Stimulated activated CD4-positive, alpha-beta T cell treated with anti-CD3 and anti-CD28 coated beads, Interleukin-15, amount 100 ng/mL, for 24 hours (primary cell): ENCODE measurements at regions not wholly inside any gene's neighbourhood (a gene's known extent, or its start where the extent isn't known, plus 50 kb on each side); places are given as distances from the start of the nearest gene placed in this dataset.

Experiments used
- DNase-seq: peaks from one replicate; pipeline ENCODE4 v3.0.0-alpha.2; 2020

DNA sequence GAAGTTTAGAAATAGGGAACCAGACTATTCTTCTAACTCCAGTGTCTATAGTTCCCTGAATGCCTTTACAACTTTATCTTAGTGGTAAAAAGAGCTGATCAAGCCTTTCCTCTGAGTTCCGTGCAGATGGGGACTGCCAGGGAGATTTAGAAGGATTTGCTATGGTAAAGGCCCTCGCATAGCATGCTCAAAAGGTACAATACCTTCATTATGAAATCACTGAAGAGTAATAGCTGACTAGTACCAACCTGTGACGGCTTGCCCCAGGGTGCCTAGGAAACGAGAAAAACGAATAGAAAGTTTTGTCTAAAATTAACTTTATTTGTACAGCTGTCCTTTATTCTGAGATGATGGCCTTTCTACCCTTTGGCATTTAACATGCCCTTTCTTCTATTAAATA lies 150.1 kb upstream of the ARHGAP42 start:
- no peak for DNase-seq

DNA sequence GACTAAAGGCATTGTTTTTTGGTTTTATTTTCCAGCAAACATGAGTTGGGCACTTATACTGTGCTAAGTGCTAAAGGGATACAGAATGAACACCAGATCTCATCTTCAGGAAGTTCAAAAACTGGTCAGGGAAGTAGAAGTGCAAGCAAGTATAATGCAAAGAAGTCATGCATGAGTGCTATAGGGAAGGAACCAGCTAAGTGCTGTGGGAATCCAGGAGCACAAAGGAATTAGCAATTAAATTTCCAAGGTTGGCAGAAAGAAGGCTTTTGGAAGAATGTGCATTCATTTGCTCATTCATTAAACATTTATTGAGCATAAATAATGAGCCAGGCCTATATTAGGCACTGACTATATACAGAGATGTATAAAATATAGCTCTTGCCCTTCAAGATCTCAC lies 143.7 kb upstream of the ARHGAP42 start:
- no peak for DNase-seq

DNA sequence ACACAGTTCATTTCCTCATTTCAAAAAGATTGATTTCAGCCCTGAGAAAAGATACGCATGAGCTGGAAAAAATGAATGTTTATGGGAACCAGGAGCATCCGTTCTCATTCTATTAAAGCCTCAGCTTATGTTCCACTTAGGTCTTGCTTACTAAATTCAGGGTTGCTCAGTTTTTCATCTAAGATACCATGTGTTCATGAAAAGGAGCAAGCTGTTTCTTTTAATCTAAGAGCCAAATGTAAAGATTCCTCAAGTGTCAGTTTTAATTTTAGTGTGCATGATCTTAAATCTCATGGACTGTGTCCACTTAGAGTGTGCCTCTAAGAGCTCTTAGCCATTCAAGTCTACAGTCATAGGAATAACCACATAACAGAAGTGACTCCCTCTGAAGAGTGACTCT lies 141.5 kb upstream of the ARHGAP42 start:
- DNase-seq = no peak

DNA sequence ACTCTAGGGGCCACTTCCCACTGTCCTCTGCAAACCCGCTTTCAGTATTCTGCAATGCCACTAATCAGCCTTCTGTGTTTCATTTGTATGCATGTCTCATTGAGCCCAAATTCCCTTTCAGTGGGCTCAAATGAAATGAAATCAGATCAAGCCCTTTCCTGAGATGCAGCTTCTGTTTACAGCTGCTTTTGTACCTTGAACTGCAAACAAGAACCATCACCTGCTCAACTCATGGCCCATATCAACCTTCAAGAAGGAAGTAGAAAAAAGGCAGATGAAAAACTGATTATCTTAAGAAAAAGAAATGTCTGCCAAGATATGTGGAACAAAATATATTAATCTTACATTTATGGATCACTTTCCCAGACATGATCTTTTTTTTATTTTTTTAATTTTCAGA lies 141.1 kb upstream of the ARHGAP42 start:
- DNase-seq = no peak

DNA sequence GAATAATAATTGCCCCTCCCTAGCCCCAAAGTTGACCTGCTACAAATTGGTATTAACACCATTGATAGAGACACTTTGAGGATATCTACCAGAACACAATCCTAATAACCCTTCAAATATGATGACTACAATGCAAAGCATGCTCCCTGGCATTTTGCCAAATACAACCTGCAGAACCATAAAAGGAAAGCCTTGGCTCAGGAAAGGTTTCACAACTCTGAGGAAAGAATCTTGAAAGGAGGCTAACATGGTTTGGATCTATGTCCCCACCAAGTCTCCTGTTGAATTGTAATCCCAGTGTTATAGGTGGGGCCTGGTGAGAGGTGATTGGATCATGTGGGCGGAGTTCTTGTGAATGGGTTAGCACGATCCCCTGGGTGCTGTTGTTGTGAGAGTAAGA lies 140.4 kb upstream of the ARHGAP42 start:
- DNase-seq = no peak

DNA sequence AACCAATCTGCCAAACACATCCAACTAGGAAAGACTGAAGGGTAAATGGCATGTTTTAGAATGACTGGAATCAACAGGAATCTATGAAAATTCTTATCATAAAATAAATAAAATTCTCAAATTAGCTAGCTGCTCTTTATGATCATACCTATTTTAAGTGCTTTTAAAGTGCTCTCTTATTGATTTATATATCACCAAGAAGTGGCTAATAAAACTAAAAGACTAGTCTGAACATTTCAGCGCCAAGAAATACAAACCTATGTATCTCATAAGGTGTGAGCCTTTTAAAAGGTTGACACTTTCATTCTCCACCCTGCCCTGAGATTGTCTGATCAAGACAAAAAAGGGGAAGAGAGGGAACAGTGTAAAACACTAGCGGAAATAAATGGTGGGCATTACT lies 136.8 kb upstream of the ARHGAP42 start:
- DNase-seq = no peak

DNA sequence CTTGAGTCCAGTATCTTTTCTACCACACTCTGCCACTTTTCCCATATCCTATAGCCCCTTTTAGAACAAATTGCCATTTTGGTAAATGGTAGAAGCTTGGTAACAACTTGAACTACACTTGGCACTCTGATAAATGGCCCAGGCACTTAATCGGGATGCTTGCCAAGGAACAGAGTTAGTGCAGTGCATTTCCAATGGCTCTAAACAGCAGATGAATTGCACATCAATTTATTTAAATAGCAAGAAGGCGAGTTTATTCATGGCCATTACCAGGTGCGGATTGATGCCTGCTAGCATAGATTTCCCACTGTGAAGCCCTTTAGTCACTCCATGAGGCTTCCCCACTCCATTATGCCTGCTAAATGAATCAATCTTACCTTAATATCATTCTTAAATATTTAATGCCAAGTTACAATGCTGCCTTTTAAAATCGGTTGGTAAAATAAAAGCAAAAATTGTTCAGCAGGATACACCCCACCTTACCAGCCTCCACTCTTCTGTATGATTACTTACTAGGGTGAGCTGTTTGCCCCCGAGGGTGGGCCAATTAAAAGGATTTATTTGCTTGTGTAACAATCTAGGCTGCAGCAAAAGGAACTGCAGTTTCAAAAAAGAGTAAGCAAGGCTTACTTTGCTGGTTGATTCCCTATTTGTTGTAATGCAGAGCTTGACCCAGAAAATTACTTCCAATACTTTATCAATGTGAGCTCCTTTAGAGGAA lies 136.0 kb upstream of the ARHGAP42 start:
- DNase-seq = no peak

DNA sequence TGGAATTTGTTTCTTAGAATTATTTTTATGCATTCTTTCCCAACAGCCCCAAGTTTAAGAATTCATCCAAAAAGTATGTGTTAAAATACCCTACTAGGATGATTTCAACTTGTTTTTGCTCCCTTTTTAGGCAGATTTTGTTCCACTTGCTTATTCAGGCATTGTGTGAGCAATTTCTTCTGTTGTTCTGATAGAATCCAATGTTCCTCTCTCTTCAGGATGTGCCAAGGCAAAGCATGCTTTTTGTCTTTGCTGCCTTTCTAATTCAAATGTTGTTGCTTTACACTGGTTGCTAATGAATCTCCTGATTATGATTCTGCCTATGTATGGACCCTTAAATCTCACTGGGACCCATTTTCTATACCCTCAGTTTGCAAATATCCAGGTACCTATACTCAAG lies 131.2 kb upstream of the ARHGAP42 start:
- no peak for DNase-seq

DNA sequence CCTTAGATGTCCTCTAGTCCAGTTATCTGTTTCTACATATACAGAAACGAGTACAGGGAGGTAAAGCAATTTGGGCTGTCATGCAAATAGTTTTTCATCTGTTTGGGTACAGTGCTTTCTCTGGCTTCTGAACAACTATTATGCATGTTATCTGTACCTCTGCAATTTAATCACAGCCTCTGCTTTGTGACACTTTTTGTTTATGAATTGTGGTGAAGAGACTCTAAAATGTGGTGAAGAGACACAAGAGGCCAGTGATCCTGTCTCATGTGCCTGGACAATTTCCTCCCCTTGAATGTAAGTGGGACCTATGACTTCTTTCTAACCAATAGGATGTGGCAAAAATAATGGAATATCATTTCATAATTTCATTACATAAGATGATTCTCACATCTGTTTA lies 130.3 kb upstream of the ARHGAP42 start:
- DNase-seq = no peak

DNA sequence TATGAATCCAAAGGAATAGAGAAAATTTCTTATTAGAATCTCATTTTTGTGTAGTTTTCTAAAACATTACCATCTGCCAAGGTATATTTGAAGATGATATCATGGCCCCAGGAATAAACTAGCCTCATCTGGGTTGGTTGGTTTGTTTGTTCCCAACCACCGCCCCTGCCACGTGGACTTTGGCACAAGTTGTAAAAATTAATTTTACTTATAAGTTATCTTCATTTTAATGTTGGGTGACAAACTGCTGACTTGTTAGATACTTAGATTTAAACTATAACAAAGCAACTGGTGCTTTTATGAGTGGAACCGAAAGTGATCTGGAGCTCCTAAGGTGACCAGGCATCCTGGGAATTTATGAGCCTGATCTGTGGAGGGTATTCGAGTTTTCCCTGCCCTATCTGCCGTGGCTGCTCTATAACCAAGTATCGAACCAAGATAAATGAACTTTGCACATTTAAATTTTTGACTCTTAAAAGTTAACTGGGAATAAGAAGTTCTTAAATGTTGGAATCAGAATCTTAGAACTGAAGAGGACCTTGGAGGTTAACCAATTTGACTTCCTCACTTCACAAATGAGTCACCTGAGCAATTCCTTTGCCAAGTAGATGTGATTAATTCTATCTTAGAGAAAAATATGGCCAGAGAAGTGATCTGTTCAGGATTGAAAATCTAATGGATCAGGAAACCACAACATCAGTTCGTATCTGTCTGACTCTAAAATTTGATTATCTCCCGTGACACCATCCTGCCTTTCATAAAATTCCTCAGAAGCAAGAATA lies 129.1 kb upstream of the ARHGAP42 start:
- DNase-seq = no peak

DNA sequence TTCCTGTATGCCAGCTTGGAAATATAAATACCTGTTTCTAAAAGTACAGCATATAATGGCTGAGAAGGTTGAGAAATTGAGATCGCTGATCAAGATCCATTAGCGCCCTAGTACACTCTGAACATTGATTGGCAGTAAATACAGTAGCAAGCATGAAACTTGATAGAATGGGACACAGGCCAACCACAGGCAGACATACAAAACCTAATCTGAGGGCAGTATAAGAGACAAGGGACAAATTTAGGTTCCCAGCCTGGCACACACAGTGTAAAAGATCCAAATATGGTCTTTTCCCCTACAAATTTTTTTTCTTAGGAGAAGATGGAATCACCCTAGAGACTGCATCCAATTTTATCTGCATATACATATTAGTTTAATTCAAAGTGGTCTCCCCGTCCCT lies 126.5 kb upstream of the ARHGAP42 start:
- no peak for DNase-seq

DNA sequence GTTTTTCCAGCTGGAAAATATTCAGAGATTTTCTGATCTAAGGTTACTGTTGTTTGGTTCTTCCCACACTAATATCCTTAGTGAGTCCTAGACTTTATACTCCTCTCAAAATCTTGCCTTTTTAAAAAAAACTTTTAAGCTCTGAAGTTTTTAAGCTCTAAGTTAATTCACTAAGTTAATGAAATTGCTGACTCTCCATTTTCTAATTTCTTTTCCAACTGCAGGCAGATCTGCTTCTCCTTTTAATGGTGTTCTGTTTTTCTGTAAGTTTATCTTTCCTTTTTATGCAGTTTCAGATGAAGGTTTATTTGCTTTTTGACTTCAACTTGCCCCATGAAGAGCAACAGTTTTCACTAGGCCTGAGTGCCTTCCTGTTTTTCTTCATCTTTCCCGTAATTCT lies 125.8 kb upstream of the ARHGAP42 start:
- no peak for DNase-seq

DNA sequence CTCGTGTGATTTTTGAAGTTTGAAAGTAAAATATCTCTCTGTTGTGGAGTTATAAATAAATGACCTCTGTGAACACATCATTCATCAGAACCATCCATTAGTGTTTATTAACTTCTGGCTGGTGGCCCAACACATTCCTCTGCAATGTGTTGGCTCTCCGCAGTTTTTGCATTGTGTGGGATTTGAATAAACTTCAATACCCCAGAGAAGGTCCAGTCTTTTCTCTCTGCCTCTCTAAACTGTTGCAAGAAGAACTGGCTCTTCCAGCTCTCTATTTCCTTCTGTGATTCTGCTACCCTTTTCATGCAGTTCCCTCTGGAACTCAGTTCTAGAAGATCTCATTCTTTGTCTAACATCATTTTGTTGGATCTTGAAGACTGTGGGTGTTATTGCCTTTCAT lies 125.0 kb upstream of the ARHGAP42 start:
- DNase-seq = no peak

DNA sequence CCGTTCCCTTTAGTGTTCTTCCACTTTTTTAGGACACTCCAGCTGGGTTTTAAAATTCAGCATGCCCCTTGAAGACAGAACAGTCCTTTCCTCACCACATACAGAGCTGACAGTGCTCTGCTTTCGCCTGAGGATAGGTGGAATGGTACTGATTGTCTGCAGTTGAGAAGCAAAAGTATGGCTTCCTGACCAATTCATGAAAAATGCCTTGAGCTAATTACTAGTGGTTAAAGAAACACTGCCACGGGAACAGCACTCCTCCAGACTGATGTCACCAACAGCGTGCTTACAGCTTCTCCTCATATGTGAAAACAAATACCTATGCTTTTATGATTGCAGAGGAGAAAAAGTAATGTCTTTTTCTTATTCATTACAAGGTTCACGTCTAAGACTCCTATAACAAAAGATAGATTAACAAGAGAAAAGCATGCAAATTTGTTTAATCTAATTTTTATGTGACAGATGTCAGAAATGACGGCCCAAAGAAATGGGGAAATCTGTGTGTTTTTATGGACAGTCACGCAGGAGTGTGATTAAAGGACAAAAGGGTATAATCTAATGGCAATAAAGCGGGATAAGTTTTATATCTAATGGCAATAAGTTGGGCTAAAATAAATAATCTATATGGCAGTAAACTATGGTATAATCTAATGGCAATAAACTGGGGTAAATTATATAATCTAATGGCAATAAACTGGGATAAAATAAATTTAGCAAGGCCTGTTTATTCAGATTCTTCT lies 123.4 kb upstream of the ARHGAP42 start:
- no peak for DNase-seq

DNA sequence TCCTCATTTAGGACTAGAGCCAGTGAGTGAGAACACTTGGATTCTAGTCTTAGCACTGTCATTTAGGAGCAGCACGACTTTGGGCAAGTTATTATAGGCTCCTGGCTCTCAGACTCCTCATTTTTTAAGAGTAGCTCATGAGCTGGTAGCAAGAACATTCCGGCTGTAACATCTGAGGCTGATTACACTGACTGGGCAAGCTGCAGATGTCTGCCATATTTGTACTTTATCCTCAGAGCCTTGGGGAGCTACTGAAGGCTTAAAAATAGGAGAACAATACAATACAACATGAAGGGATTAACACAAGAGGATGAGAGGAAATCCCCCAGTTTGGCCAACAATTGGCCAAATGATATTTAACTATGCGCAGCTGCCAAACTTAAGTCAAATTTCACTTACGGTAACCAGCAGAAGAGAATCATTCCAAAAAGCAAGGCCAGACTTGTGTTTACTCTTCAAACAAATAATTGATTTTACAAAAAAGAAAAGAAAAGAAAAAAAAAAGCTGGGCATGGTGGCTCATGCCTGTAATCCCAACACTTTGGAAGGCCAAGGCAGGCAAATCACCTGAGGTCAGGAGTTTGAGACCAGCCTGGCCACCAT lies 113.1 kb upstream of the ARHGAP42 start:
- DNase-seq = no peak

DNA sequence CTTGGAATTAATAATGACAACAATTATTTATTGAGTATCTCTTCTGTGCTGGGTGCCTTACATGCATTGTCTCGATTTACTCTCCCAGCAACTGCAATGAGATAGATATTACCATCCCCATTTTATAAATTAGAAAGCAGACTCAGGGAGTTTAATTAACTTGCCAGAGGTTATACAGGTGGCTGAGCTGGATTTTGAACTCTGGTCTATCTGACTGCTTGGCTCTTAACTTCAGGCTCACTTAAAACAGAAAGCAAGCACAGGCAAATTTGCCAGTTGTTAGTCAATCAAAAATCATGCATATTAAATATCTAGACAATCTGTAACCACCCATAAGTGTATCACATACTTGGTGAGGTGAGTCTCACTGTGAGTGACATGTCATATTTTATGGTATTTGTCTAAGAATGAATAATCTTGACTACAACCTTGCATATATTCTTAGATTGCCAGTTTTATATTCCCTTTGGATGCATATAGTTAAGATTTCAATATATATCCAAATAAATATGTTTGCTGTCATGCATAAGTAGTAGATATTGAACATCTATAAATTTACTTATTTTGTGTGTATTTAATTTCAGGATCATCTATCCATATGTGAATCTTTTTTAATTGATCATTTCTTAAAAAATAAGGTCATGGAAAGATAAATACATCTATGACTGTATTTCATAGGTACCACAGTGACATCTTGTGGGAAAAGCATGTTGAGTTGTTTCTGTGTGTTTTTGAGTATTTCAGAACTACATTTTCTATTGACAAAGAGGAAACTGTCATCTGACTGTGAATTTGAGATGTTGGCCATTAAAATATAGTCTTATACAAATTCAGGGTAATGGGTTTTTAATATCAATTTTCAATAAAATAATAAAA lies 112.0 kb upstream of the ARHGAP42 start:
- no peak for DNase-seq

DNA sequence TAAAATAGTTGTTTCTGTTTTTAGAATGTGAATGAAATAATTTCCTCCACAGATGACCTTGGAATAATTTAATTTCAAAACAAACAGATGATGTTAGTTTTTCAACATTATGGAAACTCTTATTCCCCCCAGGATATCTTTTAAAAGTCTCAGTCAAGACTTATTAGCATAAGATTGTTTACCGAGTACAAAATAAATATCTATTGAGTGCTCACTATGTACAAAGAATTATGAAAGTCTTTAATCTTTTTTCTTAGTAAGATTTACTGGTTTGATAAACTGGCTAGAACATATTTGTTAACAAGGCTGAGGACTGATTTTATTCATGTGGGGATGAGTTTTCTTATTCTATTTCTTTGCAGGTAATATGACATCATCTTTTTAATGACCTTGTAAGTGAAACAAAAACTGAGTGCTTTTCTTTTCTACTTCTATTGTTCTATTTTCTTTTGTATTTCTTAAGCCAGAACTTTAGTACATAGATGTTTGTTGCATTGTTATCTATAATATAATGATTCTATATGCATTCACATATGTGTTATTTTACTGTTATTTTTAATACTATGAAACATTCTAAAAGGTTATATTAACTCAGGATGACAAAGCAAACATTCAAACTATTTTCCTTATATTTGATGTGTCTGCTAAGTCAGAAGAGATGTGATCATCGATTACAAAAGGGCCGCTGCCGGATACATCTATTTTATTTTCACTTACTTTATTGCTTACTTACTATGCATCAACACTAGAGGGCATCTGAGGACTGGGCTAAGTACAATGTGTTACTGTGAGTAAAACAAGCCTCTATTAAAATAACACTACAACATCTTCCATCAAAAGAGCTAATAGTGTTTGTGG lies 111.0 kb upstream of the ARHGAP42 start:
- DNase-seq = peak; percentile 1

DNA sequence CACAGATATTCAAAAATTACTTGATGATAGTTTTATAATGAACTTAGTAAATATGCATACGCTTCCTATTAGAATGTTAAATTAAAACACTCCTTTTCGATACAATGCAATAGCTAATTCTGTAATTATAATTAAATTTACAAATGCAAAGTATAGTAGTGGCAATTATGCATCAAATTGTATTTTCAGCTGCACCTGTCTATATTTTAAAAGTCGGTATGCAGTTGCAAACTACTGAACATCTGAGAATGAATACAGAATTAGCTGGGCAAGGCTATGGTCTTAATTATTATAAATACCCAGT lies 110.4 kb upstream of the ARHGAP42 start:
- no peak for DNase-seq

DNA sequence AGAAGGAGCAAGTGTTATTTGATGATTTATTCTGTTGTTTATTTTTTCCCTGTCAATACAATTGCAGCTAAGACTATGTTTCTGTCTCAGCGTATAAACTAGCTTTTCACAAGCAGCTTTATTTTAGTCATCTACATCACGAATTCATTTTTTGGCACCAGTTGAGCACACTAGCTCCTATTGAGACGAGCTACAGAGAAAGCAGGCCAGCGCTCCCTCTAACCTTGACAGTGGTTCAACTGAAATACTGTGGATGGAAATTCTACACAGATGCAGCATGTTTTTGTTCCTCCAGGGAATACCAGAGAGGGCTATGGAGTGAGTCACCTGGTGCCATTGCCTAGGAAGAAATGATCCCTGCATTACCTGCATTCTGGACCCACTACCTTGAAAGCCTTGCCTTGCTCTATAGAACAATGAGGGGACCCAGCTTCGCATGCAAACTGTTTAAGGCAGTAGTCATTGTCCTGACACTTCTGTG lies 108.2 kb upstream of the ARHGAP42 start:
- DNase-seq = no peak

DNA sequence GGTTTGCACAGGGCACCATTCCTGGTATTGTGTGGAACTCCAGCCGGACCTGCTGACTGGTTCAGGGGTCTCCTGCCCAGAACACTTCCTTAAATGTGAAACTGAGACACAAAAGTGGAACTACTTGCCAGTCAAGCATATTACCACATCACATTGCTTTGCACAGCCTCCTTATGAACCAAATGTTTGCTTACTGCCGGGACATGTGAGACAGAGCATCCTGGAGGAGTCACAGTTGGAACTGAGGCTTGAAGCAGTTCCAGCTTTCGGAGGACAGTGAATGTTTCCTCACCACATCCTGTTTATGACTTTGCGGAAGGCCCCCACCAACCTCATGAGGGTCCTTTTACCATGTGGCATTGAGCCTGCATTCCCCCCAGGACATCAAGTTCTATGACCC lies 105.8 kb upstream of the ARHGAP42 start:
- no peak for DNase-seq

DNA sequence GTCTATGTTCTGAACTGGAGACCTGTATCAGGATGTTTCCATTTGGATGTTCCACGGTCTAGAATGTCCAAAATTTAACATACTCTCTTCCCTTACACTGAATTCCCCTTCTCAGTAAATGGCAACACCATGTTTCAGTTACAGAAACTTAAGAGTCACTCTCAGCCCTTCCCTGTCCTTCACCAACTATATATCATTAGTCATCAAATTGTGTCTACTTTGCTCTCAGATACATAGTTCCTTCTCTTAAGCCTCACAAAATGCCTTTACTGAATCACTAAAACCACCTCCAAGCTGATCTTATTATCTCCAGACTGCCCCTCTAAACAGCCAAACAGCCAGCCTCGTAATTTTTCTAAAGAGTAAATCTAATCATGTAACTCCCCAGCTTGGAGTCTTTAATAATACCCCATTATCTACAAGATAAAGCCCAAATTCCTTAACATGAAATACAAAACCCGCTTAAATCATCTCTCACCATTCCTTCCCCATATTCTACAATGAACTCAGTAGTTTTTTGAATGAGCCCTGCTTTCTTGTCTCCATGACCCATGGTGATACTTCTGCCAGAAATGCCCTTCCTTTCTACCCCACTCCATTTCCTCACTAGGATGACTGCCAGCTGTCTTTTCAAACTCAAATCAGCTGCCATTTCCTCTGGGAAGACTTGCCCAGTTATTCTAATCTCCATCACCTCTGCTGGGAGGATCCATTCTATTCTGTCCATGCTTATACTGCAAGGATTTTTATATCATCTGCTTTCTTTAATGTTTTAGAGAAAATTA lies 102.7 kb upstream of the ARHGAP42 start:
- DNase-seq = no peak
